HepG2 (cell line): ENCODE measurements at regions not wholly inside any gene's neighbourhood (a gene's known extent, or its start where the extent isn't known, plus 50 kb on each side); places are given as distances from the start of the nearest gene placed in this dataset.
"Not testable (repeated sequence)": the region's sequence is repeated elsewhere in the genome, so short reads cannot be mapped to it uniquely, and the experiment has no call there.

ENCODE experiments used
- ATAC-seq: fragments of 200-7000 bp; cut with Tn5 transposase; 3 replicates; pipeline ENCODE4 v1.9.1; 2020; ENCODE audit warnings: mild to moderate bottlenecking, moderate library complexity
- BruUV-seq: library from RNA; stranded (reverse); fragments of 400-500 nt; replicated peaks from 2 replicates; lab custom pipeline; 2021; lab: Mats Ljungman, UMichigan
- CTCF ChIA-PET: fragments of 300-600 bp; formaldehyde crosslinking; extraction: SDS; loops from one replicate; lab custom pipeline; 2021; ENCODE audit warnings: low total read pairs, inconsistent platforms, low intra/inter-chr PET ratio; lab: Yijun Ruan, JAX
- POLR2A ChIA-PET: fragments of 350-600 bp; sonication (Branson Sonifier 250); formaldehyde crosslinking; loops from one replicate; lab custom pipeline; 2020; ENCODE audit warnings: antibody characterized with exemption, inconsistent platforms; lab: Yijun Ruan, JAX
- DNase-seq: peaks from one replicate; pipeline ENCODE4 v3.0.0-alpha.2; 2015; ENCODE audit warnings: low spot score
- FAIRE-seq: peaks from 3 replicates; lab custom pipeline; 2011; peaks lifted over from hg19 to GRCh38; lab: Jason Lieb, UNC
- H2AFZ ChIP-seq: one replicate; pipeline ENCODE4 v1.6.1; 2011; ENCODE audit warnings: low read length, inconsistent platforms
- H3K27ac ChIP-seq: fragments of 300-600 bp; 3 replicates; pipeline ENCODE4 v1.8.0; 2011; ENCODE audit warnings: mixed run types, mild to moderate bottlenecking, mixed read lengths, low read length, inconsistent platforms; ENCODE audit not compliant: insufficient read depth; ENCODE audit errors: extremely low read length
- H3K27me3 ChIP-seq, 2 experiments: fragments of 200-600 bp in 1 of 2; 2 replicates in 1 of 2; 3 replicates in 1 of 2; pipeline versions ENCODE4 v1.6.0 to v1.8.0; 2011; ENCODE audit warnings: low read length in 2 of 2, mild to moderate bottlenecking in 2 of 2, moderate library complexity in 2 of 2, inconsistent platforms in 1 of 2; ENCODE audit not compliant: insufficient read depth in 2 of 2, control insufficient read depth in 1 of 2
- H3K36me3 ChIP-seq, 2 experiments: fragments of 200-600 bp in 1 of 2; replicated peaks in 1 of 2; 2 replicates in 1 of 2; 3 replicates in 1 of 2; pipeline versions ENCODE4 v1.5.1 to v1.8.0; 2011; ENCODE audit warnings: low read length in 2 of 2, inconsistent platforms in 1 of 2; ENCODE audit not compliant: insufficient read depth in 2 of 2, control insufficient read depth in 1 of 2
- H3K4me1 ChIP-seq: 2 replicates; pipeline ENCODE4 v1.5.1; 2012; ENCODE audit warnings: low read length, inconsistent platforms; ENCODE audit not compliant: insufficient read depth
- H3K4me2 ChIP-seq: 2 replicates; pipeline ENCODE4 v1.6.0; 2011; ENCODE audit warnings: low read depth, low read length, inconsistent platforms
- H3K4me3 ChIP-seq, 3 experiments: fragments of 200-600 bp in 1 of 3; sonication (generic), shearing (Covaris generic) in 1 of 3; replicated peaks in 1 of 3; 2 replicates each; pipeline ENCODE4 v1.5.1; 2011 to 2016; ENCODE audit warnings: low read length in 3 of 3, inconsistent platforms in 2 of 3, low read depth in 2 of 3, mild to moderate bottlenecking in 2 of 3, control low read depth in 1 of 3, mixed read lengths in 1 of 3; ENCODE audit not compliant: insufficient read depth in 1 of 3
- H3K79me2 ChIP-seq: one replicate; pipeline ENCODE4 v1.6.1; 2011; ENCODE audit warnings: low read length, inconsistent platforms; ENCODE audit not compliant: insufficient read depth
- H3K9ac ChIP-seq: 2 replicates; pipeline ENCODE4 v1.6.0; 2011; ENCODE audit warnings: mild to moderate bottlenecking, low read depth, low read length, inconsistent platforms; ENCODE audit not compliant: insufficient read depth
- H3K9me3 ChIP-seq: 2 replicates; pipeline ENCODE4 v1.5.1; 2012; ENCODE audit warnings: mild to moderate bottlenecking, low read length
- H4K20me1 ChIP-seq: 2 replicates; pipeline ENCODE4 v1.6.0; 2011; ENCODE audit warnings: inconsistent platforms, mild to moderate bottlenecking, low read length, moderate library complexity; ENCODE audit not compliant: insufficient read depth
- WGBS: methylation state at CpG from one replicate; pipeline ENCODE4 v1.1.6; 2017; ENCODE audit warnings: low lambda C conversion rate; 5-methylcytosine and 5-hydroxymethylcytosine counted together
- in situ Hi-C: cut with HindIII; loops from 2 replicates; pipeline ENCODE4 v1.10.0; 2017; ENCODE audit warnings: low pct_unique_long_range_greater_than_20kb; ENCODE audit not compliant: extremely low pct_ligation_motif_present
- intact Hi-C: fragments of 100-400 bp; cut with micrococcal nuclease; formaldehyde crosslinking; loops from one replicate; pipeline ENCODE4 v1.10.0; 2022; ENCODE audit not compliant: unreplicated experiment

GRCh38 chr21:9874136-9874535 lies 647.2 kb upstream of the TPTE start:
- in situ Hi-C loops, BruUV-seq, DNase-seq, H3K27ac ChIP-seq, H3K9ac ChIP-seq, H3K4me2 ChIP-seq, CTCF ChIA-PET, H3K4me1 ChIP-seq, H3K4me3 ChIP-seq, FAIRE-seq, intact Hi-C loops, POLR2A ChIA-PET, H3K27me3 ChIP-seq, ATAC-seq, H3K36me3 ChIP-seq, H2AFZ ChIP-seq, H3K79me2 ChIP-seq, H4K20me1 ChIP-seq: not testable (repeated sequence)
- H3K9me3 ChIP-seq, result peaks cover 92% of the 10 kb centered on the region
- 1% methylated on average over 5 of the region's 5 CpGs for WGBS

- H3K4me3 ChIP-seq, CTCF ChIA-PET, POLR2A ChIA-PET, H4K20me1 ChIP-seq, ATAC-seq, in situ Hi-C loops, H3K27me3 ChIP-seq, H3K36me3 ChIP-seq, intact Hi-C loops, FAIRE-seq, H2AFZ ChIP-seq, H3K79me2 ChIP-seq, DNase-seq, H3K27ac ChIP-seq, H3K4me2 ChIP-seq, BruUV-seq, H3K9ac ChIP-seq, H3K4me1 ChIP-seq: not testable (repeated sequence)
- 25% methylated on average over 4 of the region's 4 CpGs for WGBS
- peaks cover 88% of the 10 kb centered on the region for H3K9me3 ChIP-seq
Observed at GRCh38 chr21:9881430-9881829, 640.0 kb upstream of the TPTE start.

DNA sequence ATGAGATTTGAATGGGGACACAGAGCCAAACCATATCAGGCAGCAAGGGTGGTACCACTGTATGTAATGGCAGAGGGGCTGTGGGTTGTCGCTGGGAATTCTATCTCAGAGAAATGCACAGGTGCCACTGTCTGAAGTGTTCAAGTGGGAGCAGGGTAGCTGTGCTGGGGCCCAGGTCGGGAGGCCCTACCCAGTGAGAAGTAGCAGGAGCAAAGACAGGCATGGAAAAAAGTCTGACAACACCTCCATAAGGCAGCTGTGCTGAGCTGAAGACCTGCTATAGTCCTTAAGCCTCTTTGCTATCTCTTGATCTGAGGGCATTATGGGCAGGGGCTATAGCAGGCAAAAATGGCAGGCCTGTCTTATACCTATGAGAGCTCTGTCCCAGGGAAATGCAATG lies 638.3 kb upstream of the TPTE start:
- DNase-seq, CTCF ChIA-PET, intact Hi-C loops, H4K20me1 ChIP-seq, H3K36me3 ChIP-seq, FAIRE-seq, in situ Hi-C loops, H3K4me3 ChIP-seq, H3K4me1 ChIP-seq, H3K4me2 ChIP-seq, H3K79me2 ChIP-seq, BruUV-seq, ATAC-seq, H3K27me3 ChIP-seq, H2AFZ ChIP-seq, H3K9ac ChIP-seq, H3K27ac ChIP-seq, POLR2A ChIA-PET: not testable (repeated sequence)
- 0% methylated on average over 2 of the region's 2 CpGs for WGBS
- peaks cover 82% of the 10 kb centered on the region for H3K9me3 ChIP-seq

DNA sequence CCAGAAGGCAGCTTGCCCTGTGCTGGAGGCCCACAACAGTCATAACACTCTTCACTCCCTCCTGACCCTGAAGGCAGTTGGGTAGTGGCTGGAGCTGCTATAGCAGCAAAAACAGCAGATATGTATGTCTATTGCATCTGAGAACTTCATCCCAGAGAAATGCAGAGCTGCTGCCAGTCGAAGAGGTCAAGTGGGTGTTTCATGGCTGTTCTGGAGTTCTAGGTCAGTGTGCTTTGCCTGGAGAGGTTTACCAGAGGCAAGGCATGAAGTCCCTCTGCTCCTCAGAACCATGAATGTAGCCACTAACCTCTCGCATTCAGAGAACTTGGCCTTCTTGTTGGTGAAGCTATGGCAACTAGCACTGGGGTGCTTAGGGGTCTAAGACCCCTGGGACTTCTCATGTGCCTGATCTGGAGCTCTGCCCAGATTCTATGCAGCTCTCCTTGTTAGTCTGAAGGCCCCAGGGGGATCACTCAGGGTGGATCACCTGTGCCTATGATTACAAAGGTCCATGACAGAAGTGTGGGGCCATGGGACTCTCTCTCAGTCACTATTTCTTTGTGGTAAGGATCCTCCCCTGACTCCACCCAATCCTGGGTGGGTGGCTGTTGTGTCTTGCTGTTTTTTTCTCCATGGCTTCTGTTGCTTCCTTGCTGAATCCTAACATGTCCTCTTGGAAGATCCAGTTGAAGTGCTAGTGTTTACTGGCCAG lies 637.7 kb upstream of the TPTE start:
- DNase-seq, intact Hi-C loops, H3K9ac ChIP-seq, H3K4me2 ChIP-seq, CTCF ChIA-PET, H3K79me2 ChIP-seq, FAIRE-seq, BruUV-seq, H3K27ac ChIP-seq, H4K20me1 ChIP-seq, H3K4me3 ChIP-seq, POLR2A ChIA-PET, ATAC-seq, H3K27me3 ChIP-seq, H2AFZ ChIP-seq, in situ Hi-C loops, H3K4me1 ChIP-seq, H3K36me3 ChIP-seq: not testable (repeated sequence)
- H3K9me3 ChIP-seq, result peaks cover 81% of the 10 kb centered on the region
- 0% methylated on average over 2 of the region's 2 CpGs for WGBS
